SK-N-MC (cell line): ENCODE measurements at regions not wholly inside any gene's neighbourhood (a gene's known extent, or its start where the extent isn't known, plus 50 kb on each side); places are given as distances from the start of the nearest gene placed in this dataset.

Experiments
- EZH2 ChIP-seq: fragments of 200-600 bp; sonication (generic); IDR thresholded peaks from one replicate; pipeline ENCODE4 v1.6.1; 2017; ENCODE audit warnings: antibody characterized with exemption
- POLR2AphosphoS5 ChIP-seq: IDR thresholded peaks from 2 replicates; pipeline ENCODE4 v1.6.1; 2012; ENCODE audit warnings: mild to moderate bottlenecking, low read depth, low read length, borderline replicate concordance

- TF ChIP-seq POLR2AphosphoS5 (no peak), EZH2 (no peak)
Measured at GRCh38 chr21:20004367-20004766, 993.8 kb upstream of the NCAM2 start.
